Fibroblast of lung (primary cell): ENCODE measurements at regions not wholly inside any gene's neighbourhood (a gene's known extent, or its start where the extent isn't known, plus 50 kb on each side); places are given as distances from the start of the nearest gene placed in this dataset.
A peak's percentile ranks its signal among the peaks of the same experiment; 100 is the strongest.

ENCODE experiments used
- DNase-seq, 2 donors: peaks; one replicate each; pipeline versions ENCODE4 v3.0.0 to v3.0.0-alpha.2; 2010; ENCODE audit warnings: low read depth in 2 of 2
- H2AFZ ChIP-seq: 2 replicates; pipeline ENCODE4 v1.5.1; 2012; ENCODE audit warnings: low read length, control low read depth, inconsistent platforms
- H3K27ac ChIP-seq: 2 replicates; pipeline ENCODE4 v1.5.1; 2011; ENCODE audit warnings: low read length, control low read depth; ENCODE audit not compliant: insufficient read depth
- H3K27me3 ChIP-seq: 2 replicates; pipeline ENCODE4 v1.5.1; 2011; ENCODE audit warnings: mild to moderate bottlenecking, low read length; ENCODE audit not compliant: control insufficient read depth, insufficient read depth
- H3K36me3 ChIP-seq: 2 replicates; pipeline ENCODE4 v1.5.1; 2011; ENCODE audit warnings: low read length; ENCODE audit not compliant: control insufficient read depth, insufficient read depth
- H3K4me1 ChIP-seq: 2 replicates; pipeline ENCODE4 v1.5.1; 2011; ENCODE audit warnings: low read length; ENCODE audit not compliant: control insufficient read depth, insufficient read depth; ENCODE audit errors: extremely low read depth
- H3K4me2 ChIP-seq: 2 replicates; pipeline ENCODE4 v1.5.1; 2011; ENCODE audit warnings: low read length, control low read depth; ENCODE audit not compliant: insufficient read depth; ENCODE audit errors: extremely low read depth
- H3K4me3 ChIP-seq, 4 experiments: fragments of 200-600 bp in 1 of 4; sonication (generic) in 1 of 4; replicated peaks in 1 of 4; 2 replicates each; pipeline ENCODE4 v1.5.1; 2011 to 2016; ENCODE audit warnings: low read length in 4 of 4, low read depth in 3 of 4, mild to moderate bottlenecking in 3 of 4, control low read depth in 2 of 4, inconsistent platforms in 1 of 4, mixed read lengths in 1 of 4; ENCODE audit not compliant: insufficient read depth in 1 of 4; ENCODE audit errors: control extremely low read depth in 1 of 4
- H3K79me2 ChIP-seq: 2 replicates; pipeline ENCODE4 v1.5.1; 2012; ENCODE audit warnings: mild to moderate bottlenecking, low read length, inconsistent platforms; ENCODE audit not compliant: control insufficient read depth, insufficient read depth
- H3K9ac ChIP-seq: 2 replicates; pipeline ENCODE4 v1.5.1; 2011; ENCODE audit warnings: mild to moderate bottlenecking, low read length, control low read depth; ENCODE audit not compliant: insufficient read depth
- H3K9me3 ChIP-seq: 2 replicates; pipeline ENCODE4 v1.5.1; 2012; ENCODE audit warnings: low read depth, low read length; ENCODE audit not compliant: control insufficient read depth, insufficient read depth
- H4K20me1 ChIP-seq: 2 replicates; pipeline ENCODE4 v1.5.1; 2011; ENCODE audit warnings: low read length; ENCODE audit not compliant: control insufficient read depth, insufficient read depth; ENCODE audit errors: extremely low read depth
- CTCF ChIP-seq, 2 donors: IDR thresholded peaks in 1 of 2; conservative IDR thresholded peaks in 1 of 2; 1 replicate in 1 of 2; 2 replicates in 1 of 2; pipeline ENCODE4 v1.5.1; 2011 to 2012; ENCODE audit warnings: low read length in 2 of 2, control low read depth in 1 of 2, inconsistent platforms in 1 of 2, low read depth in 1 of 2, mild to moderate bottlenecking in 1 of 2
- EZH2 ChIP-seq: IDR thresholded peaks from 2 replicates; pipeline ENCODE4 v1.5.1; 2012; ENCODE audit warnings: low read length, control low read depth, mild to moderate bottlenecking; ENCODE audit errors: missing control alignments

- Histone ChIP-seq H3K9ac (no peak overlapping the region), H3K9me3 (no peaks in the 10 kb centered on the region), H3K4me1 (no peaks in the 10 kb centered on the region), H3K4me3 (no peak overlapping the region), H3K27ac (no peak overlapping the region), H3K27me3 (no peaks in the 10 kb centered on the region), H3K79me2 (no peaks in the 10 kb centered on the region), H4K20me1 (no peaks in the 10 kb centered on the region), H3K36me3 (no peaks in the 10 kb centered on the region), H3K4me2 (no peak overlapping the region), H2AFZ (no peak overlapping the region)
- TF ChIP-seq EZH2 (no peak), CTCF (conservative IDR thresholded peaks at IDR 0.05 in 1 of 2, IDR thresholded peaks at IDR 0.05 in 1 of 2; ENCODE audit: low read depth in 1 of 2, low read length in 2 of 2) (no peak)
- DNase-seq: peak; percentile 69 to 88
These were observed 93.2 kb upstream of the ARHGEF3 start for GRCh38 chr3:56894881-56895431.

GRCh38 chr3:56890448-56891091, 88.8 kb upstream of the ARHGEF3 start:
- peak in 1 of 2 donors; percentile 51 for DNase-seq
- Histone ChIP-seq H3K4me3 (no peak overlapping the region), H3K9ac (no peak overlapping the region), H3K79me2 (no peaks in the 10 kb centered on the region), H3K36me3 (no peaks in the 10 kb centered on the region), H3K27ac (no peak overlapping the region), H3K4me2 (no peak overlapping the region), H4K20me1 (no peaks in the 10 kb centered on the region), H3K9me3 (no peaks in the 10 kb centered on the region), H2AFZ (no peak overlapping the region), H3K4me1 (no peaks in the 10 kb centered on the region), H3K27me3 (peaks cover 5% of the 10 kb centered on the region)
- TF ChIP-seq CTCF (conservative IDR thresholded peaks at IDR 0.05 in 1 of 2, IDR thresholded peaks at IDR 0.05 in 1 of 2; ENCODE audit: low read depth in 1 of 2, low read length in 2 of 2): no peak
- no peak for TF ChIP-seq EZH2

DNA sequence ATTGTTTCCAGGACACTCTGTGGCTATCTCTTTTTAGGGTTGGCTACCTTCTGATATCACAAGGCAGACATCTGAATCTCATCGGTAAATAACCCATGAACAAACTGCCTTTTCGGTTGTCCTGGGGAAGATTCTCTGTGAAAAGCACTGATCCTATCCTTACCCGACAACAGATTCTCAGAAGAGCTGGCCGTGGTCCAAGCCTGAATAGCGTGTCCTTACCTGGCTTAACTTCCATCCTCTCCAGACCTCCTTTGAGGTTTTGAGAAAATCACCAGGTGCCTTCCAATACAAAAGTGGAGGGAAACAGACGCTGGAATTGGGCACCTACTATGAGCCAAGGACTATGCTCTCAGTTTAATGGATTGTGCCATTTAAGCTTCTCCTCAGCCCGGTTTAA, 87.4 kb upstream of the ARHGEF3 start:
- Histone ChIP-seq H2AFZ (no peak overlapping the region), H3K9ac (no peak overlapping the region), H4K20me1 (no peaks in the 10 kb centered on the region), H3K4me1 (no peaks in the 10 kb centered on the region), H3K27me3 (peaks cover 5% of the 10 kb centered on the region), H3K4me3 (no peak overlapping the region), H3K27ac (no peak overlapping the region), H3K9me3 (no peaks in the 10 kb centered on the region), H3K79me2 (no peaks in the 10 kb centered on the region), H3K36me3 (no peaks in the 10 kb centered on the region), H3K4me2 (no peak overlapping the region)
- no peak for DNase-seq
- TF ChIP-seq CTCF (conservative IDR thresholded peaks at IDR 0.05 in 1 of 2, IDR thresholded peaks at IDR 0.05 in 1 of 2; ENCODE audit: low read depth in 1 of 2, low read length in 2 of 2): no peak
- TF ChIP-seq EZH2: no peak
